ENCODE measurements at regions not wholly inside any gene's neighbourhood (a gene's known extent, or its start where the extent isn't known, plus 50 kb on each side); places are given as distances from the start of the nearest gene placed in this dataset.

DNA sequence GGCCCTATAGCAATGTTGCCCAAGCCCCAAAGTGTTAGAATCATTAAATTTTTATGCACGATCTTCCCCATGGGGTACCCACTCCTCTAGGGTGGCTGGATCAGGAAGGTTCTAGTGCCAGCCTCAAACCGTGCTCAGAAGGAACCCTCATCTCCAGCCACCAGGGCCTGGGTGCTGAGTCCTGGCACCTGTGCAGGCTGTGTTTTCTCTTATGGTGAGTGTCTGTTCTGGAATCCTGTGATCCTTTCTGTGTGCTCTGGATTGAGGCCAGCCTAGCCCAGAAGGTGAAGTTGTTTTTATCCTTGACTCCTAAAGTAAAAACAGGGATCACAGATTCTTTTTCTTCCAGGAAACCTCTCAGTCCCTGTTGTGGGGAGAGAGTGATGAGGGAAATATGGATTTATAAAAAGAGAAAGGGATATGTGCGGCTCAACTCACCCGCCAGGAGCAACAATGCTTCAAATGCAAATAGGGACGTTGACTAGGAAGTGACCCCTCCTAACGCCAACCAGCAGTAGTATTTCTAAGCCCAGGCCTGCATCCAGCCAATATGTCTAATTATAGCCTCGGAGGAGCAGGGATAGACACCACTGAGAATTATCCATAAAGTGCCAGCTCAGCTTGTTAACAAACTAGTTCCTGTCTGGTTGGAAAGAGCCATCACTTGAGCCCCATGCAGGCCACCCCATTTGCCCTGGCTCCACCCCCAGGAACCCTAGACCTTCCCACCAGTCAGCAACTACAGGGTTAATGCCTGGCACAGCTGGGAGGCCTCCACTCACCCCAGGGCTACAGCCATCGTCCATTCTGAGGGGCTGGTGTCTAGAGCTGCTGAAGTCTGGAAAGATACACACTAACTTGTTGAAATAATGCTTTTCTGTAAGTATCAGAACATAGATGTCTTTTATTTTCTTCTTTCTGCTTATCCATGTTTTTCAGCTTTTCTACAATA is 513.5 kb upstream of the PROK2 start:
- no peaks in the 10 kb centered on the region for H4K20me1 ChIP-seq (ENCODE audit: low read depth, low read length)
- no peak overlapping the region for H3K4me2 ChIP-seq (ENCODE audit: low read depth, low read length, poor library complexity, severe bottlenecking)
- H3K27ac ChIP-seq (ENCODE audit: low read depth, low read length) = no peak overlapping the region
- H3K27me3 ChIP-seq (ENCODE audit: low read length) = no peaks in the 10 kb centered on the region
- no peaks in the 10 kb centered on the region for H3F3A ChIP-seq (ENCODE audit: insufficient read depth)
- no peak overlapping the region for H3K4me3 ChIP-seq (ENCODE audit: insufficient read depth, low read length, poor library complexity, severe bottlenecking)
- no peak overlapping the region for H3K9ac ChIP-seq (ENCODE audit: low read length)
- no peak for TF ChIP-seq EZH2phosphoT487 (conservative IDR thresholded peaks at IDR 0.05; ENCODE audit: low read length)
- no peak for TF ChIP-seq CTCF (IDR thresholded peaks at IDR 0.05; ENCODE audit: insufficient read depth, low read length, poor library complexity, severe bottlenecking)
- no peak overlapping the region for H2AFZ ChIP-seq (ENCODE audit: low read depth, low read length, severe bottlenecking)
- no peaks in the 10 kb centered on the region for H3K9me2 ChIP-seq (replicated peaks; ENCODE audit: insufficient read depth, low read length)
- H3K9me3 ChIP-seq (ENCODE audit: insufficient read depth, low read length) = no peaks in the 10 kb centered on the region
- H3K36me3 ChIP-seq (ENCODE audit: low read length) = no peaks in the 10 kb centered on the region
- H3K79me2 ChIP-seq (ENCODE audit: insufficient read depth, low read length) = no peaks in the 10 kb centered on the region

GRCh38 chr3:72297481-72297880 is 512.5 kb upstream of the PROK2 start:
- Histone ChIP-seq H3K9me3 (ENCODE audit: insufficient read depth, low read length) (no peaks in the 10 kb centered on the region), H3F3A (ENCODE audit: insufficient read depth) (no peaks in the 10 kb centered on the region), H3K79me2 (ENCODE audit: insufficient read depth, low read length) (no peaks in the 10 kb centered on the region), H3K4me2 (ENCODE audit: low read depth, low read length, poor library complexity, severe bottlenecking) (no peak overlapping the region), H3K9ac (ENCODE audit: low read length) (no peak overlapping the region), H3K4me3 (ENCODE audit: insufficient read depth, low read length, poor library complexity, severe bottlenecking) (no peak overlapping the region), H2AFZ (ENCODE audit: low read depth, low read length, severe bottlenecking) (no peak overlapping the region), H3K27ac (ENCODE audit: low read depth, low read length) (no peak overlapping the region), H4K20me1 (ENCODE audit: low read depth, low read length) (no peaks in the 10 kb centered on the region), H3K9me2 (replicated peaks; ENCODE audit: insufficient read depth, low read length) (no peaks in the 10 kb centered on the region), H3K27me3 (ENCODE audit: low read length) (no peaks in the 10 kb centered on the region), H3K36me3 (ENCODE audit: low read length) (no peaks in the 10 kb centered on the region)
- TF ChIP-seq CTCF (IDR thresholded peaks at IDR 0.05; ENCODE audit: insufficient read depth, low read length, poor library complexity, severe bottlenecking) = no peak
- TF ChIP-seq EZH2phosphoT487 (conservative IDR thresholded peaks at IDR 0.05; ENCODE audit: low read length) = no peak

DNA sequence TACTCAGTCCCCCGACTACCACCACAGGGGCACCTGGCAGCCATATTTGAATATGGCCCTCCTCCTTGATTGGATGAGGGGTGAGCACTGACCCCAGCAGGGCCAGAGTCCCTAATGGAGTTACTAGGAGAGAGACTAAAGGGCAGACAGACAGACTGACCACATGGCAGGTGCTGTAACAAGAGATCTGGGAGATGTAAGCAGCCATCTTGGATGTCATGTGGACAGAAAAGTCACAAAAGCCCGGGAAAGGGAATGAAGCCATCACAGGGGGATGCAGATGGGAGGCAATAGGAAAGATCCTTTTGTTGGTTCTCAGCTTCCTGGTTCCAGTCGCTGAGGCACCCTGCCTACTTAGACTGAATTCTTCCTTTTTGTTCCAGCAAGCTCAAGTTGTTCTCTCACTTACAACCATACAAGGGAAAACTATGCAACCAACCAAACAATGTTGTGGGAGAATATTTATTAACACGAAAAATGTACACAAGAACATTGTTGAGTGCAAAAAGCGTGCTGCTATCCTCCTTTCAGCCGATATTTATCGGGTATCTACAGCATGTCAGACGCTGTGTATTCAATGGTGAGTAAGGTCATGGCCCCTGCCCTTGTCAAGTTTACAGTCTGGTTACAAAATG is 511.6 kb upstream of the PROK2 start:
- no peak for TF ChIP-seq EZH2phosphoT487 (conservative IDR thresholded peaks at IDR 0.05; ENCODE audit: low read length)
- no peak for TF ChIP-seq CTCF (IDR thresholded peaks at IDR 0.05; ENCODE audit: insufficient read depth, low read length, poor library complexity, severe bottlenecking)
- H3K27me3 ChIP-seq (ENCODE audit: low read length) = no peaks in the 10 kb centered on the region
- H3K4me2 ChIP-seq (ENCODE audit: low read depth, low read length, poor library complexity, severe bottlenecking) = no peak overlapping the region
- no peak overlapping the region for H2AFZ ChIP-seq (ENCODE audit: low read depth, low read length, severe bottlenecking)
- H3K36me3 ChIP-seq (ENCODE audit: low read length) = no peaks in the 10 kb centered on the region
- H3K9ac ChIP-seq (ENCODE audit: low read length) = no peak overlapping the region
- H3F3A ChIP-seq (ENCODE audit: insufficient read depth) = no peaks in the 10 kb centered on the region
- no peaks in the 10 kb centered on the region for H3K79me2 ChIP-seq (ENCODE audit: insufficient read depth, low read length)
- H4K20me1 ChIP-seq (ENCODE audit: low read depth, low read length) = no peaks in the 10 kb centered on the region
- no peaks in the 10 kb centered on the region for H3K9me2 ChIP-seq (replicated peaks; ENCODE audit: insufficient read depth, low read length)
- no peak overlapping the region for H3K4me3 ChIP-seq (ENCODE audit: insufficient read depth, low read length, poor library complexity, severe bottlenecking)
- no peak overlapping the region for H3K27ac ChIP-seq (ENCODE audit: low read depth, low read length)
- no peaks in the 10 kb centered on the region for H3K9me3 ChIP-seq (ENCODE audit: insufficient read depth, low read length)

All from SU-DHL-6 (cell line).